Suppressor macrophage treated with lipopolysaccharide for 4 hours (primary cell): ENCODE measurements at regions not wholly inside any gene's neighbourhood (a gene's known extent, or its start where the extent isn't known, plus 50 kb on each side); places are given as distances from the start of the nearest gene placed in this dataset.
"Not testable (repeated sequence)": the region's sequence is repeated elsewhere in the genome, so short reads cannot be mapped to it uniquely, and the experiment has no call there.

Experiments
- DNase-seq: peaks from one replicate; pipeline ENCODE4 v3.0.0-alpha.2; 2020

DNA sequence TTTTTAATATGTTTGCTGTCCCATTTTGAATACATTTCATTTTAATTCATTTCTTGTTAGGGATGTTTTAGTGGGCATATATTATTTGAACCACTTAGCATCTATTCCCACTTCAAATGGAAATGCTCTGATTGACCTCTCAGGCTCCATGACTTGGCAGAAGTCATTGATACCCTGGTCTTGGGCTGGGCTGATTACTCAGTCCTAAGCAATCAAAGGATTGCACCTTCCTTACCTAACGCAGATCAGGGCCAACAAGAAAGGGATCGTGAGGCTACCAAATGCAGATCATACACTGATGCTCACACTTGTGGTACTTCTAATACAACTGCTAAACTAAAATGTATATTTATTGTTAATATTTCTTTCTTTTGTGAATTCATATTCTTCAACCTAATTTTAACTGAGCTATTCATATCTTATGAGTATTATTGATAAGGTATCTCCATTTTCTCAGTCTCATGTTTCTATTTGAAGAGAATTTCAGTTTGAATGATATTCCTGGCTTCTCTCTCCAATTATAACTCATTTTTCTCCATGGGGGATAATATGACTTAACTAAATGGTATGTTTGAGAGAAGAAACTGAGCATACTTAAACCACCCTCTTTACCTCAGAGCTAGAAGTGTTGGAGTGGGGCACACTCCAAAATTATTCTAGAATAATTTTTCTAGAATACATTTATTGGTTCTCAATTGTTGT lies 615.5 kb upstream of the ADAMTS5 start:
- DNase-seq, result no peak

- no peak for DNase-seq
Measured at GRCh38 chr21:27581168-27581567, 614.3 kb upstream of the ADAMTS5 start.

GRCh38 chr21:27580276-27580675 lies 613.4 kb upstream of the ADAMTS5 start:
- no peak for DNase-seq

DNA sequence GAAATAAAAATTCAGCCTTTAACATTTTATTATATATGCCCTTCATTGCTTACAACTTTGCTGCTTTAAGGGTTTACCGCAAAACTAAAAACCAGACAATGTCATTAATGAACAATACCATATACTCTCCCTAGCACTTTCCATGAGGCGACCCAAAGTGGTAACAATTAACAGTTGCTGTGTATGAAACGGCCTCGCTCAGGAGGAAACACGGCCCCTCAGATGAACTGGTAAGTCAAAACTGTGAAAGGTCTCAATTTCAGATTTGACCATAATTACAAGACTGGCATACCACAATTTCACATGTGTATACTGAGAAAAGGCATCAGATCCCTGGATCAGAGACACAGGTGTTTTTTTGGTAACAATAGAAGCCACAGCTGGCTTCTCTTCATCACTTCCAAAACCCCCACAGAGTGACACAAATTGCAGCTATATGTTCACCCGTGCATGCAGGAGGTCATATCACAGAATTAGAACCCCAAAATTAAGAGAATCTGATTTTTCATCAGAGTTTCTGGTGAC lies 611.9 kb upstream of the ADAMTS5 start:
- DNase-seq, result no peak

GRCh38 chr21:27572696-27573095 lies 605.8 kb upstream of the ADAMTS5 start:
- DNase-seq, result no peak

DNA sequence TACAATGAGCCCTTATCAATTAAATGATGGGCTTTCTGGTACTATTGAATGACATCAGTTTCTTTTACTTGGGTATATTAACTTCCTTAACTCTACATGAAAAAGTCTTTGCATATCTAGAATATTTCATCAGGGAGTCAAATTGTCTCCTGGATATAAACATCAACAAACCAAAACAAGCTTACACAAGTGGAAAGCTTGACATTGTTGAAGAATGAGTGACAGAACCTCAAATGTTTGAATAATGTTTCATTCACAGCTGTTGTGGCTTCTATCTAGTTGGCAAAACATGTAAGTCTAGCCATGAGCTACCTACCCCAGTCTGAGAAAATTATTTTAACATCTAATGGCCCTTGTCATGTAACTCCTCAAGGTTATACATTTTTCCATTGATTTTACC lies 604.8 kb upstream of the ADAMTS5 start:
- no peak for DNase-seq

DNA sequence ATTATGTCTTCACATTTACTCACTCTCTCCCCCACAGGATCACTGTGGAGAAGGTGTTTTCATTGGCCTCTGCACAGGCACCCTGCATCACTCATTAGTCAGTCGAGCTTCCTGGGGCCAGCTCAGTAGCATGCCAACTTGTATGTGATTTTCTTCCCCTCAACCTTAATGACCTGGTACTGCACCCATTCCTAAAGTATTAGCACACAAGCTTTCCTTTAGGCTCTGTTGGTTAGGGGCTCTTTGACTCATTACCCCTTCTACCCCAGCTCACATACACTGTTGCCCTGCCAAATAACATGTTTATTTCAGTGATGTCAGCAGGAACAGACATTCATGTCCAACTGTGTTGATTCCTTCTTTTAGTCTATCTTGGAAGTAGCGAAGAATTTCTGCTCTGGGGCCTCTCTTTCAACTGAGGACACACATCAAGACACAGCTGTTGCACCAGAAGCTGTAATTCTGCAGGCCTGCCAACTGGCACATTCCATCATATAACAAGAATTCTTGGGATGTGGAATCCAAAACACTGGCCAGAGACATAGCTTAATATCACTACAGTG lies 603.5 kb upstream of the ADAMTS5 start:
- DNase-seq, result no peak

DNA sequence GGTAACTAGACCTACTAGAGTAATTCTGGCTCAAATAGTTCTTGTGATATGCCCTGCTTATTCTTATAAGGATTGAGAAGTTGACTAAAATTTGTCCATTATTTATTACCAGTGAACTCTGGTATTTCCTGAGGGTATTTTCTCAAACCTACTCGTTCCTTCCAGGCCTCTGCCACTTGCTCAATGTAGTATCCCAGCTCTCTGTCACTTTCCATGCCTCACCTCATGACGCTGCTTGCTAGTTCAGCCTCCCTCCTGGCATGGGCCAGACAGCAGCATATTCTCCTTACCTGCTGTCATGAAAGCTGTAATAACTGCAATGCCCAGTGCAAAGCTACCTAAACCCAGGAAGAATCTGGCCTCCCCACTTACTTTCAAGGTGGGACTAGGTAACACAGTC lies 602.9 kb upstream of the ADAMTS5 start:
- no peak for DNase-seq

DNA sequence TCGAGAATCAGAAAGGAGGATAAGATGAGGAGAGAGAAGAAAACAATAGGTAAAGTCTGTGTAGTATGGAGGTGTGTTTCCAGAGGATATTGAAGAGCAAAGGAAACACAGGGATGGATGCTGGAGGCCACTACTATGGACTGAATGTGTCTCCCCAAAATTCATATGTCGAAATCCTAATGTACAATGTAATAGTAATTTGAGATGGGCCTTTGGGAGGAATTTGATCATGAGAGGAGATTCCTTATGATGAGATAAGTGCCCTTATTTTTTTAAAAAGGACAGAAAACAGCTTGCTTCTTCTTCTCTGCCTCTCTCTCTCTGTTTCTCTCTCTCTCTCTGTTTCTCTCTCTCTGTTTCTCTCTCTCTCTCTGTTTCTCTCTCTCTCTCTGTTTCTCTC lies 602.2 kb upstream of the ADAMTS5 start:
- DNase-seq, result no peak

DNA sequence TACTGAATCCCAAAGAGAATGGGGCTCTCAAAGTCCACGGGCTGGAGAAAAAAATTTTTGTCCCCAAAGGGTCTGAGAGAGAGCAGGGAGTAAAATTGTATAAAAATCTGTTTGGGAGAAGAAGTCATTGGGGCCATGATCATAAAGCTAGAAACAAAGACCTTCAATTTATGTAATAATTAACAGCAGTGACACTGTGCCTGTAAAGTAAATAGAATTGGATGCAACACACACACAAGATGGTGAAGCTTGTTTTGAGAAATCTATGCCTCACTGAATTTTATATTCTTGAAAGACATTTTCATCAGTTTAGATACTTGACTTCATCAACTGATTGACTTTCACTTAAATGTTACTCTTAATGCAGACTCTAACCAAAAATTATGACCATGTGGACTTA lies 600.5 kb upstream of the ADAMTS5 start:
- DNase-seq, result no peak

- DNase-seq, result no peak
Measured at GRCh38 chr21:27566521-27566920, 599.6 kb upstream of the ADAMTS5 start.

DNA sequence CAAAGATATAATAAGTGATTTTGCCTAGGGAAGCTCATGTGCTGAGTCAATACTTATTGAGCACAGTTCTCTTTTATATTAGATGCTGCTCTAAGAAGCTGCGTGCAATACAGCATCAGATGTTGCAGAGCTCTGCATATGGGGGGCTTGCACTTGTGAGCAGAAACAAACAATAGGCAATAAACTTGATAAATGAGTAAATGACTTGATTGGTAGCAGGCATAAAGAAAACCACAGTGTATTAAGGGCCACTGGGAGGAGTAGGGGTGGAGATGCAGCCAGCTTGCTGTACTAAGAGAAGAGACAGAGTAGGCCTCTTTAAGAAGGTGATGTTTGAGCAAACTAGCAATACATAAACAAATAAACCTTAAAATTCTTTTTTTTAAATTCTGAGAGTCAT lies 598.5 kb upstream of the ADAMTS5 start:
- no peak for DNase-seq

- peak; percentile 31 for DNase-seq
Measured at GRCh38 chr21:27564684-27565301, 597.9 kb upstream of the ADAMTS5 start.

GRCh38 chr21:27562303-27562702 lies 595.4 kb upstream of the ADAMTS5 start:
- DNase-seq, result no peak

DNA sequence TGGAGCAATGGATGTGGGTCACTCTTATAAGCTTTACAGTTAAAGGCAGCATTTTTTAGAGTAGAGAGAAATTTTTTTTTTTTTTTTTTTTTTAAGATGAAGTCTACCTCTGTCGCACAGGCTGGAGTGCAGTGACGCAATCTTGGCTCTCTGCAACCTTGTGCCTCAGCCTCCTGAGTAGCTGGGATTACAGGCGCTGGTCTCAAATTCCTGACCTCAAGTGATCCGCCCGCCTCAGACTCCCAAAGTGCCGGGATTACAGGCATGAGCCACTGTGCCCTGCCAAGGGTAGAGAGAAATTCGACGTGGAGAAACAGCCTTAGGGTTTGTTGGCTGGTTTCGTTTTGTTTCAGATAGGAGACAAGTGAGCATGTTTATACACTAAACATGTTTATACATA lies 594.2 kb upstream of the ADAMTS5 start:
- DNase-seq, result no peak

GRCh38 chr21:27557356-27557755 lies 590.5 kb upstream of the ADAMTS5 start:
- DNase-seq, result no peak

GRCh38 chr21:27555996-27556395 lies 589.1 kb upstream of the ADAMTS5 start:
- no peak for DNase-seq

- no peak for DNase-seq
Measured at GRCh38 chr21:27550287-27550686, 583.4 kb upstream of the ADAMTS5 start.

- no peak for DNase-seq
Measured at GRCh38 chr21:27548486-27548885, 581.6 kb upstream of the ADAMTS5 start.

DNA sequence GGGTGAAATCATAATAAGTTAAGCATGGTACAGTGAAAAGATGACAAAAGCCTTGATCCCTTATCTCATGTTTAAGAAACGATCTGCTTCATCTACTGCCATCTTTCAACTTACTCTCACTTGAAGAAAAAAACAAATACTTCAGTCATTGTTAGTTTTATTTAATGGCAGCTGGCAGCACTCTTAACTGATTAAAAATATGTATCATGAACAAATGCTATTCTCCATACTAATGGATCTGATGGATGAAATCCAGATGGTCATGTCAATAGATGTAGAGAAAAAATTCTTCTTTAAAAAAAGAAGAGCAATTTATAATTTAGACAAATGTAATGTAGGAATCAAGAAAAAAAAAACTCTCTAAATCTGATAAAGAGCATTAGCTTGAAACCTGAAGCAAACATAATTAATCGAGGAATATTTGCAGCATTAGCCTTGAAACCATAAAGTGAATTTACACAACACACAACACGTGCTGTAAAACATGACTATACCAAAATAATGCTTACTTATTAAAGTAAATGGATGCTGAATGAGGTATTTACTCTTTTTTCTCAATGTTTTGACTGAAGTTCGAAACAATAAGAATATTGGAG lies 579.0 kb upstream of the ADAMTS5 start:
- no peak for DNase-seq

GRCh38 chr21:27542126-27542525 lies 575.2 kb upstream of the ADAMTS5 start:
- not testable (repeated sequence) for DNase-seq

- DNase-seq, result no peak
Measured at GRCh38 chr21:27536319-27536718, 569.4 kb upstream of the ADAMTS5 start.

- no peak for DNase-seq
Measured at GRCh38 chr21:27535188-27535587, 568.3 kb upstream of the ADAMTS5 start.

- DNase-seq, result no peak
Measured at GRCh38 chr21:27534206-27534605, 567.3 kb upstream of the ADAMTS5 start.
